ENCODE measurements at regions not wholly inside any gene's neighbourhood (a gene's known extent, or its start where the extent isn't known, plus 50 kb on each side); places are given as distances from the start of the nearest gene placed in this dataset.
"Not testable (repeated sequence)": the region's sequence is repeated elsewhere in the genome, so short reads cannot be mapped to it uniquely, and the experiment has no call there.

GRCh38 chr9:135369412-135369990 is 110.1 kb upstream of the PPP1R26 start:
- H3K27ac ChIP-seq: no peak overlapping the region
- peak; percentile 36 for DNase-seq (ENCODE audit: low read depth, low spot score)

- DNase-seq (ENCODE audit: low read depth, low spot score): no peak
- H3K27ac ChIP-seq: no peak overlapping the region
Measured at GRCh38 chr9:135370411-135371375, 108.9 kb upstream of the PPP1R26 start.

- no peak overlapping the region for H3K27ac ChIP-seq
- DNase-seq (ENCODE audit: low read depth, low spot score): no peak
Measured at GRCh38 chr9:135371535-135371934, 108.0 kb upstream of the PPP1R26 start.

GRCh38 chr9:135372036-135372435 is 107.5 kb upstream of the PPP1R26 start:
- DNase-seq (ENCODE audit: low read depth, low spot score): no peak
- H3K27ac ChIP-seq: no peak overlapping the region

GRCh38 chr9:135372501-135373008 is 107.0 kb upstream of the PPP1R26 start:
- H3K27ac ChIP-seq: no peak overlapping the region
- no peak for DNase-seq (ENCODE audit: low read depth, low spot score)

- H3K27ac ChIP-seq: no peak overlapping the region
- DNase-seq (ENCODE audit: low read depth, low spot score): no peak
Measured at GRCh38 chr9:135373151-135373685, 106.4 kb upstream of the PPP1R26 start.

- DNase-seq (ENCODE audit: low read depth, low spot score): no peak
Measured at GRCh38 chr9:135373820-135374219, 105.8 kb upstream of the PPP1R26 start.

GRCh38 chr9:135374591-135374990 is 105.0 kb upstream of the PPP1R26 start:
- no peak overlapping the region for H3K27ac ChIP-seq
- DNase-seq (ENCODE audit: low read depth, low spot score): no peak

More at GRCh38 chr9:135373820-135374219, 105.8 kb upstream of the PPP1R26 start:
- H3K27ac ChIP-seq: no peak overlapping the region

- DNase-seq (ENCODE audit: low read depth, low spot score): no peak
- H3K27ac ChIP-seq: no peak overlapping the region
Measured at GRCh38 chr9:135375001-135375400, 104.6 kb upstream of the PPP1R26 start.

- no peak overlapping the region for H3K27ac ChIP-seq
- no peak for DNase-seq (ENCODE audit: low read depth, low spot score)
Measured at GRCh38 chr9:135376511-135377265, 102.9 kb upstream of the PPP1R26 start.

GRCh38 chr9:135377431-135377830 is 102.2 kb upstream of the PPP1R26 start:
- DNase-seq (ENCODE audit: low read depth, low spot score): no peak
- H3K27ac ChIP-seq: no peak overlapping the region

GRCh38 chr9:135378751-135379150 is 100.8 kb upstream of the PPP1R26 start:
- H3K27ac ChIP-seq: no peak overlapping the region
- DNase-seq (ENCODE audit: low read depth, low spot score): no peak

GRCh38 chr9:135379540-135380267 is 99.9 kb upstream of the PPP1R26 start:
- DNase-seq (ENCODE audit: low read depth, low spot score): no peak

GRCh38 chr9:135380311-135380960 is 99.1 kb upstream of the PPP1R26 start:
- no peak overlapping the region for H3K27ac ChIP-seq
- DNase-seq (ENCODE audit: low read depth, low spot score): no peak

More at GRCh38 chr9:135379540-135380267, 99.9 kb upstream of the PPP1R26 start:
- H3K27ac ChIP-seq: no peak overlapping the region

GRCh38 chr9:135381762-135382310 is 97.7 kb upstream of the PPP1R26 start:
- no peak for DNase-seq (ENCODE audit: low read depth, low spot score)

GRCh38 chr9:135384226-135384625 is 95.4 kb upstream of the PPP1R26 start:
- no peak overlapping the region for H3K27ac ChIP-seq
- no peak for DNase-seq (ENCODE audit: low read depth, low spot score)

More at GRCh38 chr9:135381762-135382310, 97.7 kb upstream of the PPP1R26 start:
- no peak overlapping the region for H3K27ac ChIP-seq

GRCh38 chr9:135384815-135385405 is 94.7 kb upstream of the PPP1R26 start:
- not testable (repeated sequence) for DNase-seq (ENCODE audit: low read depth, low spot score); H3K27ac ChIP-seq

GRCh38 chr9:135385793-135386192 is 93.8 kb upstream of the PPP1R26 start:
- DNase-seq (ENCODE audit: low read depth, low spot score): no peak
- H3K27ac ChIP-seq: no peak overlapping the region

All from epithelial cell of prostate (primary cell).